Left lobe of liver (tissue), 2 donors: ENCODE measurements at regions not wholly inside any gene's neighbourhood (a gene's known extent, or its start where the extent isn't known, plus 50 kb on each side); places are given as distances from the start of the nearest gene placed in this dataset.

Source experiments
- ATAC-seq: fragments of 200-7000 bp; cut with Tn5 transposase; one replicate; pipeline ENCODE4 v1.9.1; 2020; ENCODE audit warnings: mild to moderate bottlenecking, moderate library complexity
- DNase-seq: peaks from one replicate; pipeline ENCODE4 v3.0.0-alpha.2; 2020; ENCODE audit warnings: low spot score
- donor health status: DM: no; HTN: no; CAD: no; lungs with moderate emphysema.
- donor health status: DM: no; HTN: yes; CAD: no.

- ATAC-seq, result peak; percentile 77
- DNase-seq, result peak; percentile 57
These were observed 195.9 kb downstream of the HS3ST3A1 start for GRCh38 chr17:13405807-13406206.

GRCh38 chr17:13405080-13405479, 196.6 kb downstream of the HS3ST3A1 start:
- ATAC-seq (no peak), DNase-seq (no peak)

- no peak for DNase-seq
- peak; percentile 63 for ATAC-seq
These were observed 197.5 kb downstream of the HS3ST3A1 start for GRCh38 chr17:13403982-13404946.

- DNase-seq, result no peak
- ATAC-seq, result peak; percentile 21
These were observed 201.2 kb downstream of the HS3ST3A1 start for GRCh38 chr17:13400491-13400890.

- DNase-seq (no peak), ATAC-seq (no peak)
These were observed 202.9 kb downstream of the HS3ST3A1 start for GRCh38 chr17:13398853-13399252.

- no peak for DNase-seq
- ATAC-seq, result no peak
These were observed 203.6 kb downstream of the HS3ST3A1 start for GRCh38 chr17:13398091-13398490.

GRCh38 chr17:13395862-13396261, 205.9 kb downstream of the HS3ST3A1 start:
- ATAC-seq (no peak), DNase-seq (no peak)

- ATAC-seq (no peak), DNase-seq (no peak)
These were observed 206.4 kb downstream of the HS3ST3A1 start for GRCh38 chr17:13395346-13395745.

GRCh38 chr17:13393841-13394710, 207.7 kb downstream of the HS3ST3A1 start:
- ATAC-seq, result no peak
- no peak for DNase-seq

- ATAC-seq (no peak), DNase-seq (no peak)
These were observed 213.8 kb downstream of the HS3ST3A1 start for GRCh38 chr17:13387952-13388351.

GRCh38 chr17:13387236-13387635, 214.5 kb downstream of the HS3ST3A1 start:
- no peak for ATAC-seq
- no peak for DNase-seq

- no peak for DNase-seq
- no peak for ATAC-seq
These were observed 216.2 kb downstream of the HS3ST3A1 start for GRCh38 chr17:13385481-13385911.

- DNase-seq, result no peak
- ATAC-seq, result no peak
These were observed 217.1 kb downstream of the HS3ST3A1 start for GRCh38 chr17:13384626-13385025.

- ATAC-seq, result no peak
These were observed 223.4 kb downstream of the HS3ST3A1 start for GRCh38 chr17:13378361-13378760.

GRCh38 chr17:13374203-13375143, 227.3 kb downstream of the HS3ST3A1 start:
- no peak for ATAC-seq
- DNase-seq, result no peak

More at GRCh38 chr17:13378361-13378760, 223.4 kb downstream of the HS3ST3A1 start:
- no peak for DNase-seq

- ATAC-seq, result no peak
- no peak for DNase-seq
These were observed 229.3 kb downstream of the HS3ST3A1 start for GRCh38 chr17:13372432-13372831.

- DNase-seq (no peak), ATAC-seq (peak; percentile 37)
These were observed 234.6 kb downstream of the HS3ST3A1 start for GRCh38 chr17:13367154-13367553.

GRCh38 chr17:13365331-13365730, 236.4 kb downstream of the HS3ST3A1 start:
- ATAC-seq, result no peak

GRCh38 chr17:13363771-13364170, 238.0 kb downstream of the HS3ST3A1 start:
- no peak for DNase-seq
- no peak for ATAC-seq

More at GRCh38 chr17:13365331-13365730, 236.4 kb downstream of the HS3ST3A1 start:
- no peak for DNase-seq
